Liver (tissue), 3 donors: ENCODE measurements at regions not wholly inside any gene's neighbourhood (a gene's known extent, or its start where the extent isn't known, plus 50 kb on each side); places are given as distances from the start of the nearest gene placed in this dataset.

Experiments
- EGR1 ChIP-seq, 2 donors: IDR thresholded peaks; 2 replicates each; pipeline ENCODE4 v1.6.1; 2016 to 2018; ENCODE audit warnings: antibody characterized with exemption in 2 of 2, low read depth in 2 of 2
- FOXA1 ChIP-seq: IDR thresholded peaks from 2 replicates; pipeline ENCODE4 v1.6.1; 2016; ENCODE audit warnings: antibody characterized with exemption
- GABPA ChIP-seq, 2 donors: IDR thresholded peaks in 1 of 2; conservative IDR thresholded peaks in 1 of 2; 2 replicates each; pipeline ENCODE4 v1.6.1; 2016; ENCODE audit warnings: antibody characterized with exemption in 2 of 2, mild to moderate bottlenecking in 1 of 2, moderate library complexity in 1 of 2
- HNF4A ChIP-seq, 2 donors: conservative IDR thresholded peaks; 2 replicates each; pipeline ENCODE4 v1.6.1; 2016; ENCODE audit warnings: antibody characterized with exemption in 2 of 2, mild to moderate bottlenecking in 2 of 2
- RAD21 ChIP-seq, 2 donors: IDR thresholded peaks; 2 replicates each; pipeline ENCODE4 v1.6.1; 2016; ENCODE audit warnings: antibody characterized with exemption in 2 of 2, mild to moderate bottlenecking in 2 of 2
- SP1 ChIP-seq: IDR thresholded peaks from 2 replicates; pipeline ENCODE4 v1.6.1; 2018; ENCODE audit warnings: antibody characterized with exemption, mild to moderate bottlenecking
- TAF1 ChIP-seq: conservative IDR thresholded peaks from 2 replicates; pipeline ENCODE4 v1.6.1; 2016; ENCODE audit warnings: antibody characterized with exemption, mild to moderate bottlenecking
- YY1 ChIP-seq: IDR thresholded peaks from 2 replicates; pipeline ENCODE4 v1.6.1; 2016; ENCODE audit warnings: antibody characterized with exemption, mild to moderate bottlenecking
- TF ChIP-seq, protein P1 (sequence below): fragments of 150-350 bp; IDR thresholded peaks from 2 replicates; pipeline ENCODE4 v1.5.1; 2017; ENCODE audit warnings: improper control_type of control experiment, low read depth, low read length; ENCODE audit not compliant: missing input control
- TF ChIP-seq, protein P2 (sequence below): IDR thresholded peaks from 2 replicates; pipeline ENCODE4 v1.6.1; 2016; ENCODE audit warnings: antibody characterized with exemption
- TF ChIP-seq, protein P3 (sequence below): IDR thresholded peaks from 2 replicates; pipeline ENCODE4 v1.6.1; 2016; ENCODE audit warnings: antibody characterized with exemption, mild to moderate bottlenecking
- TF ChIP-seq, protein P4 (sequence below): IDR thresholded peaks from 2 replicates; pipeline ENCODE4 v1.6.1; 2016; ENCODE audit warnings: antibody characterized with exemption
- donor health status: healthy.
- donor health status: healthy.

DNA sequence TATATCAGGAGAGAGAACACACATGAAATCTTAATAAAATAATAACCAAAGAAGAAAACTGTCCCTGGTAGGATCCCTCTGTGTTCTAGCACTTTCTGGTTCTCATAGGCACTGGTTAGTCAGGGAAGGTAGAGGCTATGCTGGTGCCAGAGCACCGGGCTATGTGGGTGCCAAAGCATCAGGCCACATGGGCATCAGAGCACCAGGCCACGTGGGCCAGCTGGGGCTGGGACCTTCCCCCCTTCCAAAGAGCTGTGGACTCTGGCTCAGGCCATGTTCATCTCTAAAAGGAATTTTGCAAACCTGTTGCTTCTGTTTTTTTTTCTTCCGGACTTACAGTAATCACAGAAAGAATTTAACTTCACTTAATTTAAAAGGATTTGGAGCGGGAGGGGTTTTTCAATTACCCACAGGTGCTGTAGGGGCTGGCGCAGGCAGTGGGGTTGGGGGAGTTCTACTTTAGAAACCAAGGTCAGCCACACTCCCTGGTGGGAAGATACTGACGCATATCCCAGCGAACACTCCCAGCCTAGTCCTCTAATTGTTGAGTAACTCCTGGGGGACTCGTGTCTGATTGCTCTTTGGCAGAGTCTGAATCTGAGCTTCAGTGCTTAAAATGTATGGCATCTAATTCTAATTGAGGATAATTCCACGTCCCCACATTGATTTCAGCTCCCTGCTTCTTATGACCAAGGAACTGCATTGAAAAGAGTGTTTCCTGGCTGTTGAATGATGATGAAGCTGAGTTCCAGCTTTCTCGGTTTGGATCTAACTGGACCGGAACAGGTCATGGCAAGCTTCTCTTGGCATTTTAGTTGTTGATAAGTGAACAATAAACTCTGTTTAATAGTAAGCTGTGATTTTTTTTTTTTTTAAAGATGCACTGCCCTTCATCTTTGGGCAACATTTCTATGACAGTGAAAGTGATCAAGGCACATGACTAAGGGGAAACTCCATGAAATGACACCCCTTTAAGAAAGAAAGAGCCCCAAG is 110.7 kb upstream of the FZD8 start:
- TF ChIP-seq, protein P1, sequence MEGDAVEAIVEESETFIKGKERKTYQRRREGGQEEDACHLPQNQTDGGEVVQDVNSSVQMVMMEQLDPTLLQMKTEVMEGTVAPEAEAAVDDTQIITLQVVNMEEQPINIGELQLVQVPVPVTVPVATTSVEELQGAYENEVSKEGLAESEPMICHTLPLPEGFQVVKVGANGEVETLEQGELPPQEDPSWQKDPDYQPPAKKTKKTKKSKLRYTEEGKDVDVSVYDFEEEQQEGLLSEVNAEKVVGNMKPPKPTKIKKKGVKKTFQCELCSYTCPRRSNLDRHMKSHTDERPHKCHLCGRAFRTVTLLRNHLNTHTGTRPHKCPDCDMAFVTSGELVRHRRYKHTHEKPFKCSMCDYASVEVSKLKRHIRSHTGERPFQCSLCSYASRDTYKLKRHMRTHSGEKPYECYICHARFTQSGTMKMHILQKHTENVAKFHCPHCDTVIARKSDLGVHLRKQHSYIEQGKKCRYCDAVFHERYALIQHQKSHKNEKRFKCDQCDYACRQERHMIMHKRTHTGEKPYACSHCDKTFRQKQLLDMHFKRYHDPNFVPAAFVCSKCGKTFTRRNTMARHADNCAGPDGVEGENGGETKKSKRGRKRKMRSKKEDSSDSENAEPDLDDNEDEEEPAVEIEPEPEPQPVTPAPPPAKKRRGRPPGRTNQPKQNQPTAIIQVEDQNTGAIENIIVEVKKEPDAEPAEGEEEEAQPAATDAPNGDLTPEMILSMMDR, result no peak
- TF ChIP-seq SP1 (no peak), EGR1 (IDR thresholded peaks at IDR 0.05; ENCODE audit: low read depth in 2 of 2) (no peak), HNF4A (conservative IDR thresholded peaks at IDR 0.05) (no peak), TAF1 (no peak), RAD21 (IDR thresholded peaks at IDR 0.05) (no peak), GABPA (IDR thresholded peaks at IDR 0.05 in 1 of 2, conservative IDR thresholded peaks at IDR 0.05 in 1 of 2) (no peak), FOXA1 (no peak), YY1 (no peak)
- TF ChIP-seq, protein P2, sequence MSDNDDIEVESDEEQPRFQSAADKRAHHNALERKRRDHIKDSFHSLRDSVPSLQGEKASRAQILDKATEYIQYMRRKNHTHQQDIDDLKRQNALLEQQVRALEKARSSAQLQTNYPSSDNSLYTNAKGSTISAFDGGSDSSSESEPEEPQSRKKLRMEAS, result no peak
- TF ChIP-seq, protein P3, sequence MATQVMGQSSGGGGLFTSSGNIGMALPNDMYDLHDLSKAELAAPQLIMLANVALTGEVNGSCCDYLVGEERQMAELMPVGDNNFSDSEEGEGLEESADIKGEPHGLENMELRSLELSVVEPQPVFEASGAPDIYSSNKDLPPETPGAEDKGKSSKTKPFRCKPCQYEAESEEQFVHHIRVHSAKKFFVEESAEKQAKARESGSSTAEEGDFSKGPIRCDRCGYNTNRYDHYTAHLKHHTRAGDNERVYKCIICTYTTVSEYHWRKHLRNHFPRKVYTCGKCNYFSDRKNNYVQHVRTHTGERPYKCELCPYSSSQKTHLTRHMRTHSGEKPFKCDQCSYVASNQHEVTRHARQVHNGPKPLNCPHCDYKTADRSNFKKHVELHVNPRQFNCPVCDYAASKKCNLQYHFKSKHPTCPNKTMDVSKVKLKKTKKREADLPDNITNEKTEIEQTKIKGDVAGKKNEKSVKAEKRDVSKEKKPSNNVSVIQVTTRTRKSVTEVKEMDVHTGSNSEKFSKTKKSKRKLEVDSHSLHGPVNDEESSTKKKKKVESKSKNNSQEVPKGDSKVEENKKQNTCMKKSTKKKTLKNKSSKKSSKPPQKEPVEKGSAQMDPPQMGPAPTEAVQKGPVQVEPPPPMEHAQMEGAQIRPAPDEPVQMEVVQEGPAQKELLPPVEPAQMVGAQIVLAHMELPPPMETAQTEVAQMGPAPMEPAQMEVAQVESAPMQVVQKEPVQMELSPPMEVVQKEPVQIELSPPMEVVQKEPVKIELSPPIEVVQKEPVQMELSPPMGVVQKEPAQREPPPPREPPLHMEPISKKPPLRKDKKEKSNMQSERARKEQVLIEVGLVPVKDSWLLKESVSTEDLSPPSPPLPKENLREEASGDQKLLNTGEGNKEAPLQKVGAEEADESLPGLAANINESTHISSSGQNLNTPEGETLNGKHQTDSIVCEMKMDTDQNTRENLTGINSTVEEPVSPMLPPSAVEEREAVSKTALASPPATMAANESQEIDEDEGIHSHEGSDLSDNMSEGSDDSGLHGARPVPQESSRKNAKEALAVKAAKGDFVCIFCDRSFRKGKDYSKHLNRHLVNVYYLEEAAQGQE, result no peak
- TF ChIP-seq, protein P4, sequence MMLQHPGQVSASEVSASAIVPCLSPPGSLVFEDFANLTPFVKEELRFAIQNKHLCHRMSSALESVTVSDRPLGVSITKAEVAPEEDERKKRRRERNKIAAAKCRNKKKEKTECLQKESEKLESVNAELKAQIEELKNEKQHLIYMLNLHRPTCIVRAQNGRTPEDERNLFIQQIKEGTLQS, result no peak
